Cerebellar nuclear complex (tissue), 1 donor: ENCODE measurements at regions not wholly inside any gene's neighbourhood (a gene's known extent, or its start where the extent isn't known, plus 50 kb on each side); places are given as distances from the start of the nearest gene placed in this dataset.

ENCODE experiments used
- DNase-seq, 2 experiments: peaks; one replicate each; lab custom pipeline; 2025; lab: John Stamatoyannopoulos, UW

GRCh38 chr7:132072873-132073272 lies 503.4 kb downstream of the PLXNA4 start:
- DNase-seq, result no peak

- no peak for DNase-seq
Measured at GRCh38 chr7:132072165-132072564, 504.1 kb downstream of the PLXNA4 start.

GRCh38 chr7:132069306-132069705 lies 507.0 kb downstream of the PLXNA4 start:
- no peak for DNase-seq

- no peak for DNase-seq
Measured at GRCh38 chr7:132066761-132067171, 509.5 kb downstream of the PLXNA4 start.

- no peak for DNase-seq
Measured at GRCh38 chr7:132065989-132066603, 509.7 kb upstream of the PODXL start.

- no peak for DNase-seq
Measured at GRCh38 chr7:132065193-132065988, 509.0 kb upstream of the PODXL start.

GRCh38 chr7:132063800-132064199 lies 507.4 kb upstream of the PODXL start:
- DNase-seq, result no peak

GRCh38 chr7:132061937-132062336 lies 505.5 kb upstream of the PODXL start:
- DNase-seq, result no peak

- no peak for DNase-seq
Measured at GRCh38 chr7:132059141-132059540, 502.7 kb upstream of the PODXL start.

GRCh38 chr7:132055336-132056120 lies 499.1 kb upstream of the PODXL start:
- no peak for DNase-seq

GRCh38 chr7:132053871-132054270 lies 497.4 kb upstream of the PODXL start:
- DNase-seq, result no peak

- no peak for DNase-seq
Measured at GRCh38 chr7:132051311-132051710, 494.9 kb upstream of the PODXL start.

- no peak for DNase-seq
Measured at GRCh38 chr7:132049462-132050304, 493.3 kb upstream of the PODXL start.

GRCh38 chr7:132045481-132045980 lies 489.1 kb upstream of the PODXL start:
- DNase-seq, result no peak

- no peak for DNase-seq
Measured at GRCh38 chr7:132045002-132045401, 488.6 kb upstream of the PODXL start.

- DNase-seq, result no peak
Measured at GRCh38 chr7:132044247-132044646, 487.8 kb upstream of the PODXL start.

- no peak for DNase-seq
Measured at GRCh38 chr7:132041108-132041507, 484.7 kb upstream of the PODXL start.

GRCh38 chr7:132035517-132036362 lies 479.3 kb upstream of the PODXL start:
- no peak for DNase-seq

- no peak for DNase-seq
Measured at GRCh38 chr7:132034748-132035416, 478.5 kb upstream of the PODXL start.

- no peak for DNase-seq
Measured at GRCh38 chr7:132030883-132031282, 474.5 kb upstream of the PODXL start.
